ENCODE measurements at regions not wholly inside any gene's neighbourhood (a gene's known extent, or its start where the extent isn't known, plus 50 kb on each side); places are given as distances from the start of the nearest gene placed in this dataset.

- no peak for TF ChIP-seq CTCF (IDR thresholded peaks at IDR 0.05)
- TF ChIP-seq POLR2A (IDR thresholded peaks at IDR 0.05), result no peak
- no peak for TF ChIP-seq EP300 (IDR thresholded peaks at IDR 0.05)
Observed at GRCh38 chr7:106791526-106791925, 73.6 kb upstream of the PIK3CG start.

All from suprapubic skin (tissue), 3 donors.